ENCODE measurements at regions not wholly inside any gene's neighbourhood (a gene's known extent, or its start where the extent isn't known, plus 50 kb on each side); places are given as distances from the start of the nearest gene placed in this dataset.
"Not testable (repeated sequence)": the region's sequence is repeated elsewhere in the genome, so short reads cannot be mapped to it uniquely, and the experiment has no call there.

GRCh38 chrX:940691-941090 is 271.8 kb downstream of the CRLF2 start:
- no peak for DNase-seq

- DNase-seq = no peak
Measured at GRCh38 chrX:936979-937769, 275.3 kb downstream of the CRLF2 start.

- DNase-seq = no peak
Measured at GRCh38 chrX:933611-934010, 278.8 kb downstream of the CRLF2 start.

GRCh38 chrX:928606-929005 is 283.8 kb downstream of the CRLF2 start:
- no peak for DNase-seq

GRCh38 chrX:926991-927390 is 285.5 kb downstream of the CRLF2 start:
- no peak for DNase-seq

- DNase-seq = no peak
Measured at GRCh38 chrX:926070-926469, 286.4 kb downstream of the CRLF2 start.

GRCh38 chrX:925652-926061 is 286.8 kb downstream of the CRLF2 start:
- no peak for DNase-seq

- DNase-seq = no peak
Measured at GRCh38 chrX:925094-925493, 287.4 kb downstream of the CRLF2 start.

- no peak for DNase-seq
Measured at GRCh38 chrX:924017-924416, 288.4 kb downstream of the CRLF2 start.

- peak; percentile 88 for DNase-seq
Measured at GRCh38 chrX:920234-920799, 289.7 kb downstream of the SHOX start.

GRCh38 chrX:916230-916599 is 285.6 kb downstream of the SHOX start:
- DNase-seq = no peak

GRCh38 chrX:915427-916229 is 285.0 kb downstream of the SHOX start:
- no peak for DNase-seq

- DNase-seq = no peak
Measured at GRCh38 chrX:914206-914605, 283.6 kb downstream of the SHOX start.

- DNase-seq = no peak
Measured at GRCh38 chrX:912677-913076, 282.1 kb downstream of the SHOX start.

GRCh38 chrX:909068-909467 is 278.5 kb downstream of the SHOX start:
- DNase-seq = not testable (repeated sequence)

- no peak for DNase-seq
Measured at GRCh38 chrX:906586-906985, 276.0 kb downstream of the SHOX start.

GRCh38 chrX:905848-906566 is 275.4 kb downstream of the SHOX start:
- DNase-seq = peak; percentile 41

- DNase-seq = peak; percentile 34
Measured at GRCh38 chrX:903116-903515, 272.5 kb downstream of the SHOX start.

- DNase-seq = no peak
Measured at GRCh38 chrX:896256-896655, 265.7 kb downstream of the SHOX start.

GRCh38 chrX:889966-890651 is 259.5 kb downstream of the SHOX start:
- DNase-seq = no peak

- not testable (repeated sequence) for DNase-seq
Measured at GRCh38 chrX:887724-888123, 257.1 kb downstream of the SHOX start.

- no peak for DNase-seq
Measured at GRCh38 chrX:883588-883987, 253.0 kb downstream of the SHOX start.
